Activated CD4-positive, alpha-beta T cell treated with anti-CD3 and anti-CD28 coated beads for 24 hours (primary cell): ENCODE measurements at regions not wholly inside any gene's neighbourhood (a gene's known extent, or its start where the extent isn't known, plus 50 kb on each side); places are given as distances from the start of the nearest gene placed in this dataset.

Experiments
- DNase-seq, 2 donors: peaks; one replicate each; pipeline ENCODE4 v3.0.0-alpha.2; 2020; ENCODE audit warnings: low read depth in 2 of 2

GRCh38 chr5:68452286-68452685 is 236.7 kb downstream of the PIK3R1 start:
- no peak for DNase-seq

GRCh38 chr5:68454172-68454571 is 238.6 kb downstream of the PIK3R1 start:
- no peak for DNase-seq

- DNase-seq = no peak
Observed at GRCh38 chr5:68454766-68455165, 239.2 kb downstream of the PIK3R1 start.

GRCh38 chr5:68455216-68455615 is 239.7 kb downstream of the PIK3R1 start:
- DNase-seq = no peak

- DNase-seq = no peak
Observed at GRCh38 chr5:68456756-68457217, 241.2 kb downstream of the PIK3R1 start.

GRCh38 chr5:68457285-68457684 is 241.7 kb downstream of the PIK3R1 start:
- no peak for DNase-seq

GRCh38 chr5:68458416-68459021 is 243.0 kb downstream of the PIK3R1 start:
- no peak for DNase-seq

- no peak for DNase-seq
Observed at GRCh38 chr5:68459093-68459809, 243.7 kb downstream of the PIK3R1 start.

- DNase-seq = no peak
Observed at GRCh38 chr5:68459810-68460139, 244.2 kb downstream of the PIK3R1 start.

GRCh38 chr5:68460147-68460798 is 244.7 kb downstream of the PIK3R1 start:
- peak; percentile 10 to 46 for DNase-seq

GRCh38 chr5:68463606-68464005 is 248.1 kb downstream of the PIK3R1 start:
- DNase-seq = no peak

GRCh38 chr5:68464424-68464823 is 248.9 kb downstream of the PIK3R1 start:
- peak; percentile 16 to 25 for DNase-seq

GRCh38 chr5:68465133-68465532 is 249.6 kb downstream of the PIK3R1 start:
- DNase-seq = peak in 1 of 2 donors; percentile 9

GRCh38 chr5:68465934-68466551 is 250.5 kb downstream of the PIK3R1 start:
- no peak for DNase-seq

- DNase-seq = no peak
Observed at GRCh38 chr5:68467208-68467607, 251.7 kb downstream of the PIK3R1 start.

- DNase-seq = no peak
Observed at GRCh38 chr5:68467794-68468193, 252.2 kb downstream of the PIK3R1 start.

- no peak for DNase-seq
Observed at GRCh38 chr5:68468322-68468721, 252.8 kb downstream of the PIK3R1 start.

GRCh38 chr5:68475476-68475983 is 260.0 kb downstream of the PIK3R1 start:
- DNase-seq = no peak

- DNase-seq = no peak
Observed at GRCh38 chr5:68476854-68477253, 261.3 kb downstream of the PIK3R1 start.

GRCh38 chr5:68478301-68479095 is 262.9 kb downstream of the PIK3R1 start:
- no peak for DNase-seq

GRCh38 chr5:68479524-68479923 is 264.0 kb downstream of the PIK3R1 start:
- DNase-seq = no peak
